ENCODE measurements at regions not wholly inside any gene's neighbourhood (a gene's known extent, or its start where the extent isn't known, plus 50 kb on each side); places are given as distances from the start of the nearest gene placed in this dataset.

DNA sequence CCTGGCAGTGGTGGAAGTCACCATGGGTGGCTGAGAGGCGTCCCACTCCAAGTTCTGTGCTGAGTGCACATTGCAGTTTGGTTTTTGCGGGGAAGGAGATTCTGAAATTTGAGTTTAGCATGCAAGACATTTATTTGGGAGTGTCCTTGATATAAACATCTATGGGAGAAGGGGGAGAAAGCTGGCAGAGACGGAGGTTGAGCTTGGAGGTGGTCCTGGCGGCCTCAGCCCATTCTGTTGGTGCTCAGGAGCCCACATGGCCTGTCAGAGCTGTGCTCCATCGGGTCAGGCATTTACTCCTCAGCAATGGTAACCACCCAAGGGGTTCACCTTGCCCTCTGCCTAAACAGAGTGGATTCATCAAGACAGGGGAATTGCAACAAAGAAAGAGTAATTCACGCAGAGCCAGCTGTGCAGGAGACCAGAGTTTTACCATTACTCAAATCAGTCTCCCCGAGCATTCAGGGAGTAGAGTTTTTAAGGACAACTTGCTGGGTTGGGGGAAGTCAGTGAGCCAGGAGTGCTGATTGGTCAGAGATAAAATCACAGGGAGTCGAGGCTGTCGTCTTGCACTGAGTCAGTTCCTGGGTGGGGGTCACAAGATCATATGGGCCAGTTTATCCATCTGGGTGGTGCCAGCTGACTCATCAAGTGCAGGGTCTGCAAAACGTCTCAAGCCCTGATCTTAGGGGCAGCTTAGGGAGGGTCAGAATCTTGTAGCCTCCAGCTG, 323.3 kb upstream of the TMEM132C start (continued):
- TF ChIP-seq, protein P1, sequence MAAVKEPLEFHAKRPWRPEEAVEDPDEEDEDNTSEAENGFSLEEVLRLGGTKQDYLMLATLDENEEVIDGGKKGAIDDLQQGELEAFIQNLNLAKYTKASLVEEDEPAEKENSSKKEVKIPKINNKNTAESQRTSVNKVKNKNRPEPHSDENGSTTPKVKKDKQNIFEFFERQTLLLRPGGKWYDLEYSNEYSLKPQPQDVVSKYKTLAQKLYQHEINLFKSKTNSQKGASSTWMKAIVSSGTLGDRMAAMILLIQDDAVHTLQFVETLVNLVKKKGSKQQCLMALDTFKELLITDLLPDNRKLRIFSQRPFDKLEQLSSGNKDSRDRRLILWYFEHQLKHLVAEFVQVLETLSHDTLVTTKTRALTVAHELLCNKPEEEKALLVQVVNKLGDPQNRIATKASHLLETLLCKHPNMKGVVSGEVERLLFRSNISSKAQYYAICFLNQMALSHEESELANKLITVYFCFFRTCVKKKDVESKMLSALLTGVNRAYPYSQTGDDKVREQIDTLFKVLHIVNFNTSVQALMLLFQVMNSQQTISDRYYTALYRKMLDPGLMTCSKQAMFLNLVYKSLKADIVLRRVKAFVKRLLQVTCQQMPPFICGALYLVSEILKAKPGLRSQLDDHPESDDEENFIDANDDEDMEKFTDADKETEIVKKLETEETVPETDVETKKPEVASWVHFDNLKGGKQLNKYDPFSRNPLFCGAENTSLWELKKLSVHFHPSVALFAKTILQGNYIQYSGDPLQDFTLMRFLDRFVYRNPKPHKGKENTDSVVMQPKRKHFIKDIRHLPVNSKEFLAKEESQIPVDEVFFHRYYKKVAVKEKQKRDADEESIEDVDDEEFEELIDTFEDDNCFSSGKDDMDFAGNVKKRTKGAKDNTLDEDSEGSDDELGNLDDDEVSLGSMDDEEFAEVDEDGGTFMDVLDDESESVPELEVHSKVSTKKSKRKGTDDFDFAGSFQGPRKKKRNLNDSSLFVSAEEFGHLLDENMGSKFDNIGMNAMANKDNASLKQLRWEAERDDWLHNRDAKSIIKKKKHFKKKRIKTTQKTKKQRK (IDR thresholded peaks at IDR 0.05; ENCODE audit: low read depth, low read length) = no peak
- TF ChIP-seq, protein P2, sequence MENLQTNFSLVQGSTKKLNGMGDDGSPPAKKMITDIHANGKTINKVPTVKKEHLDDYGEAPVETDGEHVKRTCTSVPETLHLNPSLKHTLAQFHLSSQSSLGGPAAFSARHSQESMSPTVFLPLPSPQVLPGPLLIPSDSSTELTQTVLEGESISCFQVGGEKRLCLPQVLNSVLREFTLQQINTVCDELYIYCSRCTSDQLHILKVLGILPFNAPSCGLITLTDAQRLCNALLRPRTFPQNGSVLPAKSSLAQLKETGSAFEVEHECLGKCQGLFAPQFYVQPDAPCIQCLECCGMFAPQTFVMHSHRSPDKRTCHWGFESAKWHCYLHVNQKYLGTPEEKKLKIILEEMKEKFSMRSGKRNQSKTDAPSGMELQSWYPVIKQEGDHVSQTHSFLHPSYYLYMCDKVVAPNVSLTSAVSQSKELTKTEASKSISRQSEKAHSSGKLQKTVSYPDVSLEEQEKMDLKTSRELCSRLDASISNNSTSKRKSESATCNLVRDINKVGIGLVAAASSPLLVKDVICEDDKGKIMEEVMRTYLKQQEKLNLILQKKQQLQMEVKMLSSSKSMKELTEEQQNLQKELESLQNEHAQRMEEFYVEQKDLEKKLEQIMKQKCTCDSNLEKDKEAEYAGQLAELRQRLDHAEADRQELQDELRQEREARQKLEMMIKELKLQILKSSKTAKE (IDR thresholded peaks at IDR 0.05; ENCODE audit: low read depth, poor library complexity, severe bottlenecking) = no peak
- TF ChIP-seq, protein P3, sequence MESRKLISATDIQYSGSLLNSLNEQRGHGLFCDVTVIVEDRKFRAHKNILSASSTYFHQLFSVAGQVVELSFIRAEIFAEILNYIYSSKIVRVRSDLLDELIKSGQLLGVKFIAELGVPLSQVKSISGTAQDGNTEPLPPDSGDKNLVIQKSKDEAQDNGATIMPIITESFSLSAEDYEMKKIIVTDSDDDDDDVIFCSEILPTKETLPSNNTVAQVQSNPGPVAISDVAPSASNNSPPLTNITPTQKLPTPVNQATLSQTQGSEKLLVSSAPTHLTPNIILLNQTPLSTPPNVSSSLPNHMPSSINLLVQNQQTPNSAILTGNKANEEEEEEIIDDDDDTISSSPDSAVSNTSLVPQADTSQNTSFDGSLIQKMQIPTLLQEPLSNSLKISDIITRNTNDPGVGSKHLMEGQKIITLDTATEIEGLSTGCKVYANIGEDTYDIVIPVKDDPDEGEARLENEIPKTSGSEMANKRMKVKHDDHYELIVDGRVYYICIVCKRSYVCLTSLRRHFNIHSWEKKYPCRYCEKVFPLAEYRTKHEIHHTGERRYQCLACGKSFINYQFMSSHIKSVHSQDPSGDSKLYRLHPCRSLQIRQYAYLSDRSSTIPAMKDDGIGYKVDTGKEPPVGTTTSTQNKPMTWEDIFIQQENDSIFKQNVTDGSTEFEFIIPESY (IDR thresholded peaks at IDR 0.05) = no peak
- no peak for TF ChIP-seq ASH2L (IDR thresholded peaks at IDR 0.05; ENCODE audit: borderline replicate concordance, low read depth)
